NCI-H446 (cell line): ENCODE measurements at regions not wholly inside any gene's neighbourhood (a gene's known extent, or its start where the extent isn't known, plus 50 kb on each side); places are given as distances from the start of the nearest gene placed in this dataset.

ENCODE experiments used
- DNase-seq, 2 experiments: peaks; one replicate each; lab custom pipeline; 2025; lab: John Stamatoyannopoulos, UW

GRCh38 chr15:31871166-31871886 is 159.0 kb upstream of the CHRNA7 start:
- no peak for DNase-seq

DNA sequence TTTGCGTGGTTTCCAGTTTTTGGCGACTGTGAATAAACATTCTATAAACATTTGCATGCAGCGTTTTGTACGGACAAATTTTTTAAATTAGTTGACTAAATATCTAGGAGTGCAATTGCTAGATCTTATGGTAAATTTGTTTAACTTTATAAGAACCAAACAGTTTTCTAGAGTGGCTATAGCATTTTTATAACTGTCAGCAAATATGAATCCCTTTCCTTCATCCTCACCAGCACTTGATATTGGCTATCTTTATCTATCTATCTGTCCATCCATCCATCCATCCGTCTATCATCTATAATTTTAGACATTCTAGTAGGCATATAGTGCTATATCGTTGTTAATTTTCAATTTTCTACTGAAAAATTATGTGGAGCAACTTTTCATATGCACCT is 158.4 kb upstream of the CHRNA7 start:
- no peak for DNase-seq

GRCh38 chr15:31887246-31887645 is 143.1 kb upstream of the CHRNA7 start:
- no peak for DNase-seq

- DNase-seq: no peak
These were observed 137.8 kb upstream of the CHRNA7 start for GRCh38 chr15:31892513-31892912.

DNA sequence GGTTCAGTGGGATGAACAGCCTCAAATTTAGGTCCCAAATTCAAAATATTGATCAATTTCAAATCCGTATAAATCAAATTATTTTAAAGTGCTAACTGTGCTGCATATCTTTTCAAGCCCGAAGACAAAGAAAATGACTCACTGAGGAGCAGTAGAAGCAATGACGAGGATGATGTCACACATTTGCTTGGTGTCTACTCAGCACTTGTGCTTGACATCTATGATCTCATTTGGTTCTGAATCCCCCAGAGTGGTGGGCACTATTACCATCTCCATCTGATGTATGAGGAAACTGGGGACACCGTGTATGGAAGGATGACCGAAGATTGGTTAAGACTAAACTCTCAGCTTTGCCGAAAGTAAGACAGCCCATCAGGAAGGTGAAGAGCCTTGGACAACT is 136.5 kb upstream of the CHRNA7 start:
- DNase-seq: no peak

GRCh38 chr15:31897746-31898145 is 132.6 kb upstream of the CHRNA7 start:
- DNase-seq: no peak

- no peak for DNase-seq
These were observed 128.8 kb upstream of the CHRNA7 start for GRCh38 chr15:31901501-31901900.

GRCh38 chr15:31905054-31905453 is 125.3 kb upstream of the CHRNA7 start:
- DNase-seq: no peak

DNA sequence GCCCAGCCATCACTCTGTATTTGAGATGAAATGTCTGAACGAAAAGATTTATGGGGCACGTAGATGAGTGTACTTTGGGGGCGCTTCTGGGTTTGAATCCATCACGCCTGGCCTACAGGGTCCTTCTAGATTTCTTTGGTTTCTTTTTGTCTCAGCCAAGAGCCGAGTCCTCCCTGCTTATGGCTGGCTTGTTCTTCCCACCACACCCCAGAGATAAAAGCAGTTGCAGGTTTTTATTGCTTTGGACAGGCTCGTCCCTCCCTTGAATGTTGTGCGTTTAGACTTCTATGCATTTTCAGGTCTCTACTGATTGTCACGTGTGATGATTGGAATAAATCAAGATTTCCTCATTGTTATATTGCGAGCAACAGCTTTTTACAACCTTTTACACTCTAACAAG is 104.8 kb upstream of the CHRNA7 start:
- DNase-seq: no peak

- no peak for DNase-seq
These were observed 99.3 kb upstream of the CHRNA7 start for GRCh38 chr15:31930967-31931366.

GRCh38 chr15:31932576-31932975 is 97.7 kb upstream of the CHRNA7 start:
- DNase-seq: no peak

- DNase-seq: no peak
These were observed 95.5 kb upstream of the CHRNA7 start for GRCh38 chr15:31934821-31935220.

DNA sequence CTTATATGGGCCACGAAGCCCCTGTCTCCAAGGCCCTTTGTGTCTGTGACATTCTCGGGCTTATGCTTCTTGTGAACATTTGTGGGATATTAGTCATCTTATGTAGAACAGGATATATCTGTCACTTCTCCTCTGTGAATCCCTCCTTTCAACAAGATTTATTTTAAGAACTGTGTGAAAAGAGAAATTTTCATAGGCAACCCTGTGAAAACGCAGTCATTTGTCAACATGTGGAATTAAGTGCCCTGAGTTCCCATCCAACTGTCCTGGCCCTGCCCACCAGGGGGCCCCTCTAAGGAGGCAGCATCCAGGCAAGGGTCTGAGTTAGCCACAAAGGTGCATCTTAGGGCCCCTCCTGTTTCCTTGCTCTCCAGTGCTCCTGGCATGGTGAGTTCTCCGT is 76.8 kb upstream of the CHRNA7 start:
- no peak for DNase-seq

DNA sequence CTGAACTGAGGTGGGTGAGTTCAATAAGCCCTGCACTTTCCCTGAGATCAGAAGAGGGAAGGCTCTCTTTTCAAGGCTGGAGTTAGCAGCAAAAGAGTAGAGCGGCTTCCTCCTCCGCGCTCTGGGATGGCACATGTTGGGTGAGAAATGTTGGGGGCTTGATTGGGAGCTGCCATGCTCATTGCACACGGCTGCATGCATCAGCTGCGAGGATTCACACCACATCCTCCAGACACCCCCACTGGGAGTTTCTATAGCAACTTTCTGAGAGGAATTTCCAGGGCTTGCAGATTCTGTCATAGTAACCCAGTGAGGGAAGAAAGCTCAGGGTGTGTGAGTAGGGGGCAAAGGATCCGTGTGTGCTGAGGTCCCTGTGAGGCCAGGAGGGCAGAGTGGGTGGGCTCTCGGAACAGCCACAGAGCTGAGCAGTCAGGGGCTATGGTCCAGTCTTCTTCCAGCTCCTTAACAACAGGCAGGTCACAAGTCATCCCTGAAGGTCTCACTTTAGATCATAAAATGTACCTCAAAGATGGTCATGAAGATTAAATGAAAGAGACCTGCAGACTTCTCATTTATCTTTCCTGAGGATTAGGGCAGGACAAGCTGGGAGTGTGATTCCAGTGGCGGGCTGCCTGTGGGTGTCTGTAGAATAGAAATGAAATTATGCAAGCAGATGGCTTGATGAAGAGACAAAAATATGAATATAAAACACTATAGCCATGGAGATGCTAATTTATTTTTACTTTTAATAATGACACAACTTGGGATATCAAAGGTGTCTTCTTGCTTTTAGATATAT is 75.7 kb upstream of the CHRNA7 start:
- DNase-seq: no peak

DNA sequence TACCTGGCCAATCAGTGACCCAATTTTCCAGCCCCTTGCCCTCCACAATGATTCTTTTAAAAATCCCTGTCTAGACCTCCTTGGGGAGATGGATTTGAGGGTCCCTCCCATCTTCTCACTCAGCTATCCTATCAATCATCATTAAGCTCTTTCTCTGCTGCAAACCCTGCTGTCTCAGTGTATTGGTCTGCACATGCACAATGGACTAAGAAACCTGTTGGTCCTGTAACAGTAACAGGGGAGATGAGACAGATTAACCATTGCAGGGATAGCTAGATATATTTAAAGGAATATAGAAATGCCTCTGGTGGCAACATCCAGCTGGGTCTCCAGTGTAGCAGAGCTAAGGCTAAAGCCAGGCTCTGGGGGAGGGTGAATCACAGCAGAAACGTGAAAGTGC is 74.6 kb upstream of the CHRNA7 start:
- DNase-seq: no peak

DNA sequence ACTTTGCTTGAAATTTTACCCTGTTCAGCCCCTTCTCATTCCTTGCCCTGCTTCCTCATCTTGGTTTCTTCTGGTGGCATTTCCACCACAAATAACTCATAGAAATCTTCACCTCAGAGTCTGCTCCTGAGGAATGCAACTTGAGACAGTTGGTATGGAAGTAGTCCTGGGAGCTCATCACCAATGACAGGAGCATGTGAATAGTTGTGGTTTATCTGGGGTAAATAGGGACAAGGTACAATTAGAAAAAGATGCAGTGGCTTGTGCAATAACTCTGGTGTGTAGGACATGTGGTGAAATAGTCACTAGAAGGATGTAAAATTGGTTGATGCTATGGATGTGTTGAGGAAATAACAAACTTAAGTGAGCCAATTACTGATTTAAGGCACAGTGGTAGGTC is 72.7 kb upstream of the CHRNA7 start:
- DNase-seq: no peak

GRCh38 chr15:31964586-31965307 is 65.6 kb upstream of the CHRNA7 start:
- no peak for DNase-seq

GRCh38 chr15:31970007-31970406 is 60.3 kb upstream of the CHRNA7 start:
- no peak for DNase-seq

GRCh38 chr15:31973197-31973596 is 57.1 kb upstream of the CHRNA7 start:
- DNase-seq: no peak

GRCh38 chr15:31974154-31974794 is 56.0 kb upstream of the CHRNA7 start:
- DNase-seq: no peak

DNA sequence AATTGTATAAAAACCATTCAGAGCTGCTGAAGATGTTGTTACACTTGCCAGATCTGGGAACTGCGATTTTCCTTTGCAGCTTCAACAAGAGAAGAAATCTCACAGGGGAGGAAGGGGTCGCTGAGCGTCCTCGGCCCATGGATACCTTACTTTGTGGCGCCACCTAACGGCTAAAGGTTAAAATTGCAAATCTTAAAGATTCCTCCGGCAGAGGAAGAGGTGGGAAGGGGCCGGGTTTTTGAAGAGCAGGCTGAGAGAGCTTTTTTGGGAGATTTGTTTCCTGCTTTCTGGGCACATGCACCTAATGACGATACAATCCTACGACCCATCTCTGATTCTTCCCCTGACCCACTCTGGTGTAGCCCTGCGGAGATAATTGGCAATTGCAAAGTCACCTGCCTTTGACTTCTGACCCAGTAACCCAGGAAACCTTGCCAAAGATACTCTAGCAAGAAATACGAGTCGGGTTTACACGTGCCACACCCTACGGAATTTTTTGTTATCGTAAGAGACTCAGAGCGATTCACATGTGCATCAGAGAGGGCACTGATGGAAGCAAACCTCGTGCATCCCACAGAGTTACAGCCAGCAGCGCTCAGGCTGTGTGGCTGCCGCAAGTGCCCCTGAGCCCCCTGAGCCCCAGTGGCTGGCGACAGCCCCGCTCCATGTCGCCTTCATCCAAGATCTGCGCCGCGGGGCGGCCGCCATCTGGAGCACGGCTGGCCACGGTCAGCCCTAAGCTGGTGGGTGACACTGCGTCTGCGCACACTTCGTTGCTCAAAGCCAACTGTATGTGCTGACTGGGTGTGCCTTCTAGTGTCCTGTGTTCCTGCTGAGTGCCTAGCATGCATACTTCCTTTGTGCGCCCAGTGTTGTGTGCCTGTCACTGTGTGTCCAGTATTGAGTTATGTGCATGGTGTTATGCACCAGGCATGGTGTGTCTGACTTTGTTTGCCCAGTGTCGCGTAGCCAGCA is 55.2 kb upstream of the CHRNA7 start:
- DNase-seq: peak; percentile 71 to 84
